ENCODE measurements at regions not wholly inside any gene's neighbourhood (a gene's known extent, or its start where the extent isn't known, plus 50 kb on each side); places are given as distances from the start of the nearest gene placed in this dataset.

- WGBS, 2 experiments (ENCODE audit: extremely low coverage in 2 of 2, insufficient read length in 1 of 2): no CpG with 5 or more reads among the region's 1 CpG
- Histone ChIP-seq H3K9me1 (ENCODE audit: insufficient read depth, low read length) (no peaks in the 10 kb centered on the region; the same call in none of the 2 replicates), H3K4me1 (ENCODE audit: control insufficient read depth, insufficient read depth, low read length) (no peaks in the 10 kb centered on the region), H4K91ac (ENCODE audit: insufficient read depth, low read depth, low read length) (no peak overlapping the region), H3K79me1 (ENCODE audit: low read depth in 1 of 2, low read length in 2 of 2) (peaks cover 4 to 6% of the 10 kb centered on the region in 2 experiments; a peak in 2 of 4 replicates), H2AK5ac (ENCODE audit: low read depth, low read length) (no peak overlapping the region), H3K14ac (replicated peaks; ENCODE audit: low read depth, low read length) (no peak overlapping the region), H2AK9ac (replicated peaks; ENCODE audit: low read depth, low read length, poor library complexity) (no peak overlapping the region), H3K4ac (ENCODE audit: low read depth, low read length) (no peak overlapping the region), H3K4me2 (ENCODE audit: low read depth, low read length) (no peak overlapping the region), H2BK120ac (ENCODE audit: low read depth, low read length) (no peak overlapping the region), H3K27me3 (ENCODE audit: control insufficient read depth, insufficient read depth, low read length) (peaks cover 2% of the 10 kb centered on the region; the same call in 1 of the 2 replicates), H3K36me3 (ENCODE audit: control insufficient read depth, insufficient read depth, low read length) (peaks cover 1% of the 10 kb centered on the region), H2BK15ac (ENCODE audit: low read depth, low read length) (no peak overlapping the region), H3K9ac (ENCODE audit: low read depth, low read length) (no peak overlapping the region), H2BK20ac (ENCODE audit: low read depth, low read length) (no peak overlapping the region), H4K8ac (ENCODE audit: low read depth in 2 of 2, low read length in 2 of 2) (no peak overlapping the region; a peak in 1 of 4 replicates), H3K9me3 (ENCODE audit: control insufficient read depth, insufficient read depth, low read length) (no peaks in the 10 kb centered on the region), H3K18ac (ENCODE audit: low read depth, low read length) (no peak overlapping the region), H4K20me1 (ENCODE audit: insufficient read depth, low read length) (no peaks in the 10 kb centered on the region), H3K4me3 (ENCODE audit: insufficient read depth, low read depth, low read length) (no peak overlapping the region), H2AFZ (replicated peaks; ENCODE audit: low read length, poor library complexity) (no peak overlapping the region), H3K27ac (ENCODE audit: insufficient read depth, low read length) (no peak overlapping the region), H4K5ac (ENCODE audit: low read depth, low read length) (no peak overlapping the region), H3K23ac (ENCODE audit: low read depth, low read length) (no peak overlapping the region), H3K56ac (ENCODE audit: extremely low read depth, insufficient read depth, low read length) (no peak overlapping the region), H2BK5ac (ENCODE audit: low read depth, low read length, poor library complexity, severe bottlenecking) (peak overlapping the region; percentile 49)
- in situ Hi-C loops (cut with MboI; ENCODE audit: low sequenced_read_pairs): no loop called here
- TF ChIP-seq NFE2L2 (IDR thresholded peaks at IDR 0.05; ENCODE audit: low read depth, low read length): no peak
- TF ChIP-seq BHLHE40 (IDR thresholded peaks at IDR 0.05; ENCODE audit: low read depth, low read length): no peak
- no peak for TF ChIP-seq SMC3 (IDR thresholded peaks at IDR 0.05; ENCODE audit: low read depth, low read length)
- no peak for TF ChIP-seq MAZ (IDR thresholded peaks at IDR 0.05; ENCODE audit: borderline replicate concordance, low read depth, low read length)
- ATAC-seq (ENCODE audit: low read depth) (no peak), DNase-seq (no peak)
- ChIA-PET POLR2A (ENCODE audit: unreplicated experiment) (no interaction called here), CTCF (interaction anchor here (0.9 kb wide), 1 partner anchor 501 kb away, joined by 3 read pairs; no protein-coding TSS in a partner anchor)
- no TSS peak for BruUV-seq (replicated peaks)
- intact Hi-C loops (cut with micrococcal nuclease): no loop called here
- dilution Hi-C loops (cut with HindIII; ENCODE audit: low sequenced_read_pairs, unreplicated experiment): no loop called here
Observed at GRCh38 chrX:45823536-45823935, 622.9 kb upstream of the DIPK2B start.

Measured in IMR-90 (cell line).